DMS153 treated with DMSO at 0.1 percent for 48 hours (cell line): ENCODE measurements at regions not wholly inside any gene's neighbourhood (a gene's known extent, or its start where the extent isn't known, plus 50 kb on each side); places are given as distances from the start of the nearest gene placed in this dataset.

ENCODE experiments used
- DNase-seq: peaks from one replicate; lab custom pipeline; 2025; ENCODE audit not compliant: unreplicated experiment; lab: John Stamatoyannopoulos, UW

GRCh38 chr5:168054091-168054490 lies 237.4 kb upstream of the WWC1 start:
- no peak for DNase-seq

GRCh38 chr5:168055141-168055683 lies 236.2 kb upstream of the WWC1 start:
- no peak for DNase-seq

- DNase-seq, result no peak
Measured at GRCh38 chr5:168055961-168056360, 235.5 kb upstream of the WWC1 start.

GRCh38 chr5:168056499-168057182 lies 234.8 kb upstream of the WWC1 start:
- no peak for DNase-seq

GRCh38 chr5:168057905-168058304 lies 233.5 kb upstream of the WWC1 start:
- DNase-seq, result no peak

GRCh38 chr5:168059131-168059530 lies 232.3 kb upstream of the WWC1 start:
- DNase-seq, result no peak

- DNase-seq, result no peak
Measured at GRCh38 chr5:168062239-168062638, 229.2 kb upstream of the WWC1 start.

GRCh38 chr5:168064457-168064856 lies 227.0 kb upstream of the WWC1 start:
- DNase-seq, result no peak

- DNase-seq, result no peak
Measured at GRCh38 chr5:168064933-168065622, 226.4 kb upstream of the WWC1 start.

- DNase-seq, result no peak
Measured at GRCh38 chr5:168066536-168067208, 224.8 kb upstream of the WWC1 start.

GRCh38 chr5:168070761-168071160 lies 220.7 kb upstream of the WWC1 start:
- no peak for DNase-seq

GRCh38 chr5:168072665-168073064 lies 218.8 kb upstream of the WWC1 start:
- no peak for DNase-seq

GRCh38 chr5:168073311-168073710 lies 218.1 kb upstream of the WWC1 start:
- no peak for DNase-seq

GRCh38 chr5:168073991-168074800 lies 217.2 kb upstream of the WWC1 start:
- DNase-seq, result no peak

- DNase-seq, result no peak
Measured at GRCh38 chr5:168075387-168075786, 216.1 kb upstream of the WWC1 start.

- DNase-seq, result no peak
Measured at GRCh38 chr5:168076561-168076991, 214.9 kb upstream of the WWC1 start.

GRCh38 chr5:168085261-168086031 lies 206.0 kb upstream of the WWC1 start:
- no peak for DNase-seq

- DNase-seq, result no peak
Measured at GRCh38 chr5:168086104-168086610, 205.3 kb upstream of the WWC1 start.

- DNase-seq, result no peak
Measured at GRCh38 chr5:168086746-168087145, 204.7 kb upstream of the WWC1 start.
